Endothelial cell of umbilical vein (primary cell): ENCODE measurements at regions not wholly inside any gene's neighbourhood (a gene's known extent, or its start where the extent isn't known, plus 50 kb on each side); places are given as distances from the start of the nearest gene placed in this dataset.

Source experiments
- EZH2 ChIP-seq: IDR thresholded peaks from 2 replicates; pipeline ENCODE4 v1.6.1; 2012; ENCODE audit warnings: borderline replicate concordance, low read depth, mild to moderate bottlenecking, moderate library complexity, low read length, inconsistent platforms; ENCODE audit not compliant: severe bottlenecking
- JUN ChIP-seq: IDR thresholded peaks from 2 replicates; pipeline ENCODE4 v1.6.1; 2011; ENCODE audit warnings: borderline replicate concordance, low read depth; ENCODE audit not compliant: insufficient read length, insufficient read depth
- POLR2A ChIP-seq: IDR thresholded peaks from 2 replicates; pipeline ENCODE4 v1.6.1; 2012; ENCODE audit warnings: low read depth, mild to moderate bottlenecking, control low read depth, low read length
- TF ChIP-seq, protein P1 (sequence below), 2 donors: IDR thresholded peaks; 1 replicate in 1 of 2; 2 replicates in 1 of 2; pipeline ENCODE4 v1.5.1; 2011; ENCODE audit warnings: low read length in 2 of 2, mild to moderate bottlenecking in 2 of 2, moderate library complexity in 2 of 2, control low read depth in 1 of 2, inconsistent platforms in 1 of 2, low read depth in 1 of 2; ENCODE audit not compliant: insufficient read depth in 1 of 2; ENCODE audit errors: extremely low read depth in 1 of 2

DNA sequence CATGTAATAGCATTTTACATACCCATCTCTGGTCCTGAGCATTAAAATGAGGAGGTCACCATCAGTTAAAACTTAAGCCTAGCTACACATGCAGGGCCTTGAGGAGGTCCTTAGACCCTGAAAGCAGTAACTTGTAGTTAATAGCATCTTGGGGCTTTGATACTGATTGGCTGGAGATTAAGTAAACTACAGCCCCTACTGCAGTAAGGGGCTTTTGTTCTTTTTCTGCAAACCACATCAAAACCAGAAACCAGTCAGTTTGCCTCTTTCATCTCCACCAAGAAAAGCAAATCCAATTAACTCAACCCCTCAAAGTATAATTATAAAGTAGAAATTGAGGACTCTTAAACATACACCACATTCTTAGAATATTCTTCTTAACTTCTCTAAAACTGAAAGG is 622.7 kb downstream of the ZPLD1 start:
- TF ChIP-seq, protein P1, sequence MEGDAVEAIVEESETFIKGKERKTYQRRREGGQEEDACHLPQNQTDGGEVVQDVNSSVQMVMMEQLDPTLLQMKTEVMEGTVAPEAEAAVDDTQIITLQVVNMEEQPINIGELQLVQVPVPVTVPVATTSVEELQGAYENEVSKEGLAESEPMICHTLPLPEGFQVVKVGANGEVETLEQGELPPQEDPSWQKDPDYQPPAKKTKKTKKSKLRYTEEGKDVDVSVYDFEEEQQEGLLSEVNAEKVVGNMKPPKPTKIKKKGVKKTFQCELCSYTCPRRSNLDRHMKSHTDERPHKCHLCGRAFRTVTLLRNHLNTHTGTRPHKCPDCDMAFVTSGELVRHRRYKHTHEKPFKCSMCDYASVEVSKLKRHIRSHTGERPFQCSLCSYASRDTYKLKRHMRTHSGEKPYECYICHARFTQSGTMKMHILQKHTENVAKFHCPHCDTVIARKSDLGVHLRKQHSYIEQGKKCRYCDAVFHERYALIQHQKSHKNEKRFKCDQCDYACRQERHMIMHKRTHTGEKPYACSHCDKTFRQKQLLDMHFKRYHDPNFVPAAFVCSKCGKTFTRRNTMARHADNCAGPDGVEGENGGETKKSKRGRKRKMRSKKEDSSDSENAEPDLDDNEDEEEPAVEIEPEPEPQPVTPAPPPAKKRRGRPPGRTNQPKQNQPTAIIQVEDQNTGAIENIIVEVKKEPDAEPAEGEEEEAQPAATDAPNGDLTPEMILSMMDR (IDR thresholded peaks at IDR 0.05; ENCODE audit: extremely low read depth in 1 of 2, insufficient read depth in 1 of 2, low read depth in 1 of 2, low read length in 2 of 2) = no peak
- no peak for TF ChIP-seq POLR2A
- no peak for TF ChIP-seq EZH2
- no peak for TF ChIP-seq JUN
